ENCODE measurements at regions not wholly inside any gene's neighbourhood (a gene's known extent, or its start where the extent isn't known, plus 50 kb on each side); places are given as distances from the start of the nearest gene placed in this dataset.
"Not testable (repeated sequence)": the region's sequence is repeated elsewhere in the genome, so short reads cannot be mapped to it uniquely, and the experiment has no call there.

- DNase-seq, result peak; percentile 28
Observed at GRCh38 chr7:10648289-10648688, 325.4 kb upstream of the PHF14 start.

GRCh38 chr7:10649120-10649519 is 324.6 kb upstream of the PHF14 start:
- DNase-seq, result not testable (repeated sequence)

- no peak for DNase-seq
Observed at GRCh38 chr7:10655031-10655430, 318.6 kb upstream of the PHF14 start.

GRCh38 chr7:10657201-10657600 is 316.5 kb upstream of the PHF14 start:
- peak; percentile 2 for DNase-seq

- DNase-seq, result no peak
Observed at GRCh38 chr7:10657837-10658236, 315.8 kb upstream of the PHF14 start.

GRCh38 chr7:10662491-10662890 is 311.2 kb upstream of the PHF14 start:
- no peak for DNase-seq

- peak; percentile 47 for DNase-seq
Observed at GRCh38 chr7:10662982-10663884, 310.4 kb upstream of the PHF14 start.

- DNase-seq, result no peak
Observed at GRCh38 chr7:10672186-10672585, 301.5 kb upstream of the PHF14 start.

- no peak for DNase-seq
Observed at GRCh38 chr7:10677211-10677610, 296.5 kb upstream of the PHF14 start.

- peak; percentile 35 for DNase-seq
Observed at GRCh38 chr7:10677668-10678232, 295.9 kb upstream of the PHF14 start.

- DNase-seq, result no peak
Observed at GRCh38 chr7:10684606-10685005, 289.1 kb upstream of the PHF14 start.

GRCh38 chr7:10685040-10685439 is 288.6 kb upstream of the PHF14 start:
- DNase-seq, result no peak

GRCh38 chr7:10688544-10688943 is 285.1 kb upstream of the PHF14 start:
- peak; percentile 13 for DNase-seq

GRCh38 chr7:10696064-10696463 is 277.6 kb upstream of the PHF14 start:
- DNase-seq, result no peak

- no peak for DNase-seq
Observed at GRCh38 chr7:10703059-10703458, 270.6 kb upstream of the PHF14 start.

- no peak for DNase-seq
Observed at GRCh38 chr7:10703981-10704380, 269.7 kb upstream of the PHF14 start.

GRCh38 chr7:10704653-10705052 is 269.0 kb upstream of the PHF14 start:
- DNase-seq, result no peak

- no peak for DNase-seq
Observed at GRCh38 chr7:10706875-10707493, 266.7 kb upstream of the PHF14 start.

GRCh38 chr7:10707519-10707918 is 266.2 kb upstream of the PHF14 start:
- peak; percentile 89 for DNase-seq

- DNase-seq, result peak; percentile 76
Observed at GRCh38 chr7:10708447-10708846, 265.2 kb upstream of the PHF14 start.

GRCh38 chr7:10718768-10719167 is 254.9 kb upstream of the PHF14 start:
- no peak for DNase-seq

- DNase-seq, result no peak
Observed at GRCh38 chr7:10720042-10720441, 253.6 kb upstream of the PHF14 start.

GRCh38 chr7:10721289-10721688 is 252.4 kb upstream of the PHF14 start:
- DNase-seq, result no peak

GRCh38 chr7:10723832-10724231 is 249.8 kb upstream of the PHF14 start:
- DNase-seq, result peak; percentile 4

Measured in OCI-M1 (cell line).